Osteoblast (primary cell): ENCODE measurements at regions not wholly inside any gene's neighbourhood (a gene's known extent, or its start where the extent isn't known, plus 50 kb on each side); places are given as distances from the start of the nearest gene placed in this dataset.
"Not testable (repeated sequence)": the region's sequence is repeated elsewhere in the genome, so short reads cannot be mapped to it uniquely, and the experiment has no call there.

ENCODE experiments used
- DNase-seq: peaks from one replicate; pipeline ENCODE4 v3.0.0; 2011; ENCODE audit warnings: low spot score, mixed read lengths; ENCODE audit not compliant: insufficient read length; ENCODE audit errors: missing footprints
- H2AFZ ChIP-seq: 2 replicates; pipeline ENCODE4 v1.6.0; 2011; ENCODE audit warnings: mild to moderate bottlenecking, low read length
- H3K27ac ChIP-seq: 2 replicates; pipeline ENCODE4 v1.5.1; 2011; ENCODE audit warnings: mild to moderate bottlenecking, low read depth, low read length, moderate library complexity
- H3K27me3 ChIP-seq: 2 replicates; pipeline ENCODE4 v1.6.0; 2012; ENCODE audit warnings: mild to moderate bottlenecking, control low read depth, inconsistent platforms, low read length, moderate library complexity; ENCODE audit not compliant: insufficient read depth
- H3K36me3 ChIP-seq: 2 replicates; pipeline ENCODE4 v1.5.1; 2011; ENCODE audit warnings: mild to moderate bottlenecking, low read length, control low read depth, moderate library complexity; ENCODE audit not compliant: insufficient read depth
- H3K4me1 ChIP-seq: 2 replicates; pipeline ENCODE4 v1.5.1; 2011; ENCODE audit warnings: mild to moderate bottlenecking, low read length, control low read depth, moderate library complexity; ENCODE audit not compliant: insufficient read depth
- H3K4me2 ChIP-seq: 2 replicates; pipeline ENCODE4 v1.6.0; 2011; ENCODE audit warnings: mild to moderate bottlenecking, low read length; ENCODE audit not compliant: insufficient read depth
- H3K4me3 ChIP-seq: fragments of 200-600 bp; sonication (generic); 3 replicates; pipeline ENCODE4 v1.5.1; 2012; ENCODE audit warnings: mild to moderate bottlenecking, low read length, inconsistent platforms; ENCODE audit not compliant: insufficient read depth
- H3K79me2 ChIP-seq: 2 replicates; pipeline ENCODE4 v1.6.0; 2012; ENCODE audit warnings: mild to moderate bottlenecking, low read length, control low read depth, inconsistent platforms; ENCODE audit not compliant: insufficient read depth
- H3K9me3 ChIP-seq: 2 replicates; pipeline ENCODE4 v1.5.1; 2011; ENCODE audit warnings: low read depth, low read length, control low read depth
- H4K20me1 ChIP-seq: 2 replicates; pipeline ENCODE4 v1.6.0; 2012; ENCODE audit warnings: mild to moderate bottlenecking, low read length, control low read depth; ENCODE audit not compliant: insufficient read depth
- CTCF ChIP-seq: IDR thresholded peaks from 2 replicates; pipeline ENCODE4 v1.5.1; 2011; ENCODE audit warnings: mild to moderate bottlenecking, low read depth, low read length, moderate library complexity; ENCODE audit errors: extremely low read depth

GRCh38 chr12:84033162-84033561, 879.4 kb downstream of the SLC6A15 start:
- no peak for TF ChIP-seq CTCF
- H3K9me3 ChIP-seq: peaks cover 7% of the 10 kb centered on the region
- H3K79me2 ChIP-seq: no peaks in the 10 kb centered on the region
- no peaks in the 10 kb centered on the region for H3K4me1 ChIP-seq
- H3K27ac ChIP-seq: no peak overlapping the region
- H3K27me3 ChIP-seq: no peaks in the 10 kb centered on the region
- no peaks in the 10 kb centered on the region for H3K36me3 ChIP-seq
- H3K4me3 ChIP-seq: no peak overlapping the region
- no peak overlapping the region for H3K4me2 ChIP-seq
- no peak for DNase-seq
- no peak overlapping the region for H2AFZ ChIP-seq
- no peaks in the 10 kb centered on the region for H4K20me1 ChIP-seq

- H3K27me3 ChIP-seq, H3K36me3 ChIP-seq, DNase-seq, H3K4me1 ChIP-seq, H3K79me2 ChIP-seq, H3K9me3 ChIP-seq, H3K4me3 ChIP-seq, H2AFZ ChIP-seq, H3K27ac ChIP-seq, H4K20me1 ChIP-seq, H3K4me2 ChIP-seq: not testable (repeated sequence)
These were observed 893.9 kb downstream of the SLC6A15 start for GRCh38 chr12:84018556-84019179.

- no peak overlapping the region for H3K4me2 ChIP-seq
- peaks cover 6% of the 10 kb centered on the region for H3K9me3 ChIP-seq
- no peaks in the 10 kb centered on the region for H3K79me2 ChIP-seq
- DNase-seq: no peak
- no peaks in the 10 kb centered on the region for H3K27me3 ChIP-seq
- H3K36me3 ChIP-seq: no peaks in the 10 kb centered on the region
- H2AFZ ChIP-seq: no peak overlapping the region
- TF ChIP-seq CTCF: no peak
- H3K4me3 ChIP-seq: no peak overlapping the region
- H3K4me1 ChIP-seq: no peaks in the 10 kb centered on the region
- H4K20me1 ChIP-seq: no peaks in the 10 kb centered on the region
- no peak overlapping the region for H3K27ac ChIP-seq
These were observed 895.6 kb downstream of the SLC6A15 start for GRCh38 chr12:84016956-84017355.

GRCh38 chr12:83997423-83997822, 915.2 kb downstream of the SLC6A15 start:
- H4K20me1 ChIP-seq: no peaks in the 10 kb centered on the region
- H3K27me3 ChIP-seq: no peaks in the 10 kb centered on the region
- H3K4me2 ChIP-seq: no peak overlapping the region
- no peaks in the 10 kb centered on the region for H3K79me2 ChIP-seq
- no peaks in the 10 kb centered on the region for H3K36me3 ChIP-seq
- no peaks in the 10 kb centered on the region for H3K4me1 ChIP-seq
- no peak overlapping the region for H3K4me3 ChIP-seq
- no peak for TF ChIP-seq CTCF
- no peak for DNase-seq
- no peak overlapping the region for H3K27ac ChIP-seq
- H2AFZ ChIP-seq: no peak overlapping the region
- H3K9me3 ChIP-seq: peaks cover 2% of the 10 kb centered on the region
